ENCODE measurements at regions not wholly inside any gene's neighbourhood (a gene's known extent, or its start where the extent isn't known, plus 50 kb on each side); places are given as distances from the start of the nearest gene placed in this dataset.

- DNase-seq (ENCODE audit: low read depth) = no peak
These were observed 397.7 kb upstream of the HNRNPA3 start for GRCh38 chr2:176814740-176815367.

DNA sequence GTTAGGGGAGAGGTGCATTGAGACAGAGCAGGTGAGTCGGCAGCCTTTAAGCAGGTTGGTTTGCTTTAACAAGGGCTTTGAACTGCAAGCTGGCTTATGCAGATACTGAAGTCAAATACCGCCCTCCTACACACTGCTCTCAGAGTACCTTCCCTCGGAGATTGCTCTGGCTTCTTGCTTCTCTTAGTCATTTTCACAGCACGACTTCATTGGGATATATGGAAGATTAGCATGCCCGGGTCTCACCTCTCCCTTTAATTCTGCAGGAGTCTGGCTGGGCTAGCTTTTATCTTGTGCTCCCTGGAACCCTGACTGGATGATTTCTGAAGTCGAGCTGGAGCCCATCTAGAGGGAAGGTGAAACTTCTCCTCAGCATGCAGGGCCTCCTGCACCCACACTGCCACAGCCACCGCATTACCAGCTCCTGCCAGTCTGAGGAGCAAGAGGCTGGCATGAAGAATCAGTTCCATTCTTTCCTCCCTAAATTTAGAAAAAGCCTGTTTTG is 395.5 kb upstream of the HNRNPA3 start:
- DNase-seq (ENCODE audit: low read depth) = no peak

DNA sequence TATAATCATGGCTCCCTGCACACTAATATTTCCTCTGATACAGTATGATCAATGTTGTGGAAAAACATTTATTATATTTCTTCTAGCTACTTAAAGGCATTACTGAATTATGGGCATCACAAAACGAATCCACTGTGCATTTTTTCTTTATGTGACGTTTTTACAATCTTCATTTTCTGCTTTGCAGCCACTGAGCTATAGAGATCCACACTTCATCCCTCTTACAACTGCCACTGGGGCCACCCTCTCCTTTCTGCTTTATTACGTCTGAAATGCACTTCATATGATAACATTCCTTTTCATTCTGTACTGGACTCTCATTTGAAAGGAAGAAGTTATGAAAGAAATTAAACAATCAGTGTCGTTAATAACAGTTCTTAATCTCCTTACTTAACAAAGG is 394.5 kb upstream of the HNRNPA3 start:
- DNase-seq (ENCODE audit: low read depth) = no peak

GRCh38 chr2:176818617-176819016 is 394.0 kb upstream of the HNRNPA3 start:
- DNase-seq (ENCODE audit: low read depth) = no peak

DNA sequence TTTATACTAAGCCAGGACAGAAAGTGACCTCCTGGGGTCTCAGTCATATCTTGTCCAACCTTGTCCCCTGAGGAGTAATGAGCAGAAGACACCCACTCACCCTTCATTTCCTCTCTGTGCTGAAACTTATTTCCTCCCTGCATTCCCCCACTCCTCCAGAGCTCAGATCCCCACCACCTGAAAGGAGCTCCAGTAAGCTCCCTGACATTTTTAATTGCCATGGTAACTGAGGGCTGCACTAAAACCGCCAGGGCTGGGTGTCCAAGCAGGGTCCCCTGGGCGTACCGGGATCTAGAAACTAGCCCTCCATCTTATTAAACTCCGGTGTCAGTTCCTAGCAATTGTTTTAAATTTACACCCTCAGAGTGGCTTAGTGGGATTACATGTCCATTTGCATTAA is 393.3 kb upstream of the HNRNPA3 start:
- DNase-seq (ENCODE audit: low read depth) = no peak

- no peak for DNase-seq (ENCODE audit: low read depth)
These were observed 392.1 kb upstream of the HNRNPA3 start for GRCh38 chr2:176820371-176820932.

DNA sequence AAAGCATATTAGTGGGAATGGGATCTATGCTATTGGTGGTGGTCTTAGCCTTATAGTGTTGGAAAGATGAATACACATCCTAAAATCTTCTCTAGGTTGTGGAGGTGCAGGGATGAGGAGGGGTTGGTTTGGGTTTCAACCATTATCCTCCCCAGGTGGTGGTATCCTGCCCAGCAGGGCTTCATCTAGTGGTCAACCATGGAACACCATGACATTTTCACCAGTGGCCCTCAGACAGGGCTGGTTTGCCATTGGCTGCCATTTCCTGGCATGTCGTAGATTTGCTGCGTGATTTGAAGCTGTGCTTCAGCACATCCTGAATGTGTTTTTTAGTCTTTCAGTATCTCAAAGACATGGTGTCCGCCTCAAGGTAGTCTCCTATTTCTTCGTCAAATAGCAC is 391.2 kb upstream of the HNRNPA3 start:
- no peak for DNase-seq (ENCODE audit: low read depth)

DNA sequence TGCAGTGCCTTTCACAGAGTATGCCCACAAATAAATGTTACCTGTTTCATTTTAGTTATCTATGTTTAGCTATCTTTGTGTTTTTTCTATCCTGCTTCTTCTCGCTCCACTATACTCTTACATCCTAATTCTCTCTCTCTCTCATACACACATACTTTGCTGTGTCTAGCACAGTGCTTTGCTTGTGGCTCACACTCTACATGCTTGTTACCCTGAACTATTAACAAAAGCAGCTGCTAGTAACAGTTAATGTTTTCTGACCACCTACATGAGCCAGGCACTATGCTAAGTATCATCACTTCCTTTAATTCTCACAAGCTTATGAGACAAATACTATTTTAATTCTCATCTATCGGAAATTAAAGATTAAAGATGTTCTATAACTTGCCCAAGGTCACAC is 390.5 kb upstream of the HNRNPA3 start:
- no peak for DNase-seq (ENCODE audit: low read depth)

DNA sequence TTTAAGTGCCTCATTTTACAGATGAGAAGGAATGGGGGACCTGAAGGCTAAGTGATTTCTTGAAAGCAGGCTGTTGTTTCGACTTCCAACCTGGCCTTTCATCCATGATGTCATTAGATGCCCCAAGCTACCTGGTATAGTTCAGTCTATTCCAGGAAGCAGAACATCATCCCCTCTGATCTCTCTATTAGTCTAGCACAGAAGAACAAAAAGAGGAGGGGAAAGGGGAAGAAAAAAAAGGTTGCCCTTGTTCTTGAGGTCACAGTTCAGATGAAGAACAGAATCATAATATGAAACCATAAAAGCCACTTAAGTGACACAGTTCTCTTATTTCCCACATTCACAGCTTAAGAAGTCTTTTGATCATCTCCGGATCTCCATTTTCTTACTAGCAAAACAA is 386.2 kb upstream of the HNRNPA3 start:
- DNase-seq (ENCODE audit: low read depth) = no peak

GRCh38 chr2:176826984-176827668 is 385.5 kb upstream of the HNRNPA3 start:
- no peak for DNase-seq (ENCODE audit: low read depth)

DNA sequence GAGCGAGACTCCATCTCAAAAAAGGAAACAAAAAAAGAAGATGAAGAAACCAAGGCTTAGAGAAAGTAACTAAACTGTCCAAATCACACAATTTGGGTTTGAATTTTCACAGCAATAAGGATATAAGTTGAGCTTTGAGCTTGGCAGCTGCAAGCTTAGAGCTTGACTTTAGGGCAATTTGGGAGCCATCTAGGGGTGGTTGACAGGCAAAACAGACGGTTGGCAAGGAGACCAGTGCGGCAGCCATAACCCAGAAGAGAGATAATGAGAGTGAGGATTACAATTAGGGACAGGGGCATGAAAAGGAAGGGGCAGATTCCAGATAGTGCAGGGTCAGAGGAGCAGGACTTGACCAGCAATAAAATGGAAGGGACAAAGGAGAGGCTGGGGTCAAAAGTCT is 382.2 kb upstream of the HNRNPA3 start:
- no peak for DNase-seq (ENCODE audit: low read depth)

DNA sequence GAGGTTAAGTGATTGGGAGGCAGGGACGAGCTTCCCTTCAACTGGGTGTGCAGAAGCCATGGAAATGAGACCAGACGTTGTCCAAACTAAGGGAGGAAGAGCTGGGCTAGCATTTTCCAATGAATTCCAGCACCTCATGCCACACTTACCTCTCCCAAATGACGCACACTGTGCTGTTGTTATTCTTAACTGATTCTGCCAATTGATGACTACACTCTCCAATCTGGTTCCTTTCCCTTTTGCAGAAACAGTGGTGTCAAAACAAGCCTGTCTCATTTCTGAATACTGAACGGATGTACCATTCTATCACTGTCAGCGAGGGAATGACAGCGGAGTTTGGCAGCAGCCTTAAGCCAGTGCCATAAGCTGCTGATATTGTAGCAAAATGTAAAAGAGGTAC is 380.5 kb upstream of the HNRNPA3 start:
- no peak for DNase-seq (ENCODE audit: low read depth)

DNA sequence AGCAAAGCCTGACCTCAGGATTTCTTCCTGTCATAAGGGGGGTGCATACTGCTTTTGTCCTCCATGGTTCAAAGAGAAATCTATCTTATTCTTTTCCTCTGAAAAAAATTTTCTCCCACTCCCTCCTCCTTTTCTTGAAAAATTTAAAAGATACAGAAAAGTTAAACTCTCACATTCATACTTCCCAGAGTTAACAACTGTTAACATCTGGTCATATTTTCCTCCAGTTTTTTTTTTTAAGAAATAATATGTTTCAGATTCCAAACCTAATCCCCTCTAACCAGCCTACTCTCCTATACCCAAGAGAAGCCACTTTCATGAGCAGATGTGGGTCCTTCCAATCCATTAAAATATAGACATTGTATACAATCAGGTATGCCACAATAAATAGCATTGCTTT is 378.9 kb upstream of the HNRNPA3 start:
- DNase-seq (ENCODE audit: low read depth) = no peak

GRCh38 chr2:176834226-176834625 is 378.4 kb upstream of the HNRNPA3 start:
- no peak for DNase-seq (ENCODE audit: low read depth)

- DNase-seq (ENCODE audit: low read depth) = no peak
These were observed 369.4 kb upstream of the HNRNPA3 start for GRCh38 chr2:176843208-176843607.

- no peak for DNase-seq (ENCODE audit: low read depth)
These were observed 368.1 kb upstream of the HNRNPA3 start for GRCh38 chr2:176844461-176844860.

GRCh38 chr2:176845718-176846117 is 366.9 kb upstream of the HNRNPA3 start:
- no peak for DNase-seq (ENCODE audit: low read depth)

- DNase-seq (ENCODE audit: low read depth) = no peak
These were observed 365.0 kb upstream of the HNRNPA3 start for GRCh38 chr2:176847575-176847974.

GRCh38 chr2:176848844-176849243 is 363.8 kb upstream of the HNRNPA3 start:
- no peak for DNase-seq (ENCODE audit: low read depth)

GRCh38 chr2:176851200-176851888 is 361.2 kb upstream of the HNRNPA3 start:
- DNase-seq (ENCODE audit: low read depth) = no peak

DNA sequence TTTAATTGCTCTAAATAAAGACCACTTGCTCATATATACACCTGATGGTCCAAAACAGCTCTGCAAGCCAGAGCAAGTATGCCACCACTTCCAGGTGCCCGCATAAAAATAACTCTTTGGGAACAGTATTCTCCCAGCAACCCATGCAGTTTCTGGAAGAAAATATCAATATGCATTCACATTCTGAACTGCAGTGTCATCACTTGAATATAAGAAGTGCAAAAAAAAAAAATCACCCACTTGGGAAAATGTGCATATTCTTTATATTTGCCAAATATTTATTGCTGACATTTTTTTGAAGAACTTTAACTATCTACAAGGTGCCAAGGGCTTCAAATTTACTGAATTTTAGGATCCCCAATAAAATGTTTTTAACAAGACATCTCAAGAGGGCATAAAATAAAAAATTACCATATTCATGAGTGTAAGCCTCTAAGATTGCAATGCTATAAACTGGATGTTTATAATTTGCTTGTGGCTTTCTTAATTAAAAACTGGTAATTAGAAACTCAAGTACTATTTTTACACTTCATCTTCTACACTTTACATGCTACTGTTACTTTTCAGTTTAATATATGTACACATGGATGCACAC is 360.6 kb upstream of the HNRNPA3 start:
- DNase-seq (ENCODE audit: low read depth) = no peak

- DNase-seq (ENCODE audit: low read depth) = no peak
These were observed 359.9 kb upstream of the HNRNPA3 start for GRCh38 chr2:176852667-176853066.

DNA sequence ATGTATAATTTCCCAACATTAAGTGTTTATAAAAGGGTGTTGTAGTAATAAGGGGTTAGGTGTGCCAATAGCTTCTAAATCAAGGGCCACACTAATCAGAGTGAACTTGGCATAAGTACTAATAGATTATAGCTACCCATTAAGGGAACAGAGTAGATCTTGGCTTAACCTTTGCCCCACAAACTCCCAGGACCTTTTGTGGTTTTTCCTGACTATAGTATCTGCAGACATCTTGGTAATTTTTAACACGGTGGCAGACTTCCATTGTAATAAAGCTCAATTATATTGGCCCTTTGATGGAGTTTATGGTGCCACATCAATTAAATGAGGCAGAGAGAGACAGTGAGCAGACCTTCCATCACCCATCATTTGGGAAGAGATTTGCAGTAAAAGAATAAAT is 358.5 kb upstream of the HNRNPA3 start:
- no peak for DNase-seq (ENCODE audit: low read depth)

Measured in T-helper 22 cell (primary cell).